Fibroblast of pulmonary artery (primary cell): ENCODE measurements at regions not wholly inside any gene's neighbourhood (a gene's known extent, or its start where the extent isn't known, plus 50 kb on each side); places are given as distances from the start of the nearest gene placed in this dataset.

Experiments used
- DNase-seq: peaks from one replicate; pipeline ENCODE4 v3.0.0-alpha.2; 2010; ENCODE audit warnings: low read depth
- H3K4me3 ChIP-seq: replicated peaks from 2 replicates; pipeline ENCODE4 v1.5.1; 2011; ENCODE audit warnings: low read depth, mild to moderate bottlenecking, control low read depth, low read length, moderate library complexity
- CTCF ChIP-seq: IDR thresholded peaks from 2 replicates; pipeline ENCODE4 v1.5.1; 2011; ENCODE audit warnings: mild to moderate bottlenecking, control low read depth, low read length, inconsistent platforms; ENCODE audit errors: missing control alignments

GRCh38 chr3:187995043-187995400 lies 158.9 kb upstream of the LPP start:
- DNase-seq, result no peak
- TF ChIP-seq CTCF, result no peak
- H3K4me3 ChIP-seq, result no peak overlapping the region

- no peak for TF ChIP-seq CTCF
- no peak overlapping the region for H3K4me3 ChIP-seq
- DNase-seq, result no peak
Observed at GRCh38 chr3:187995667-187996066, 158.3 kb upstream of the LPP start.

- H3K4me3 ChIP-seq, result no peak overlapping the region
- TF ChIP-seq CTCF, result no peak
- no peak for DNase-seq
Observed at GRCh38 chr3:187996609-187997008, 157.3 kb upstream of the LPP start.

GRCh38 chr3:187997490-187997889 lies 156.5 kb upstream of the LPP start:
- H3K4me3 ChIP-seq, result no peak overlapping the region
- no peak for DNase-seq
- TF ChIP-seq CTCF, result no peak

GRCh38 chr3:187997946-187998561 lies 155.9 kb upstream of the LPP start:
- no peak for DNase-seq
- no peak for TF ChIP-seq CTCF
- H3K4me3 ChIP-seq, result no peak overlapping the region

- H3K4me3 ChIP-seq, result no peak overlapping the region
- no peak for DNase-seq
- no peak for TF ChIP-seq CTCF
Observed at GRCh38 chr3:187998611-187999010, 155.3 kb upstream of the LPP start.

GRCh38 chr3:187999821-188000220 lies 154.1 kb upstream of the LPP start:
- no peak for TF ChIP-seq CTCF

More at GRCh38 chr3:187999821-188000220, 154.1 kb upstream of the LPP start:
- DNase-seq, result peak; percentile 48
- no peak overlapping the region for H3K4me3 ChIP-seq
